Muscle of leg (tissue), 3 donors: ENCODE measurements at regions not wholly inside any gene's neighbourhood (a gene's known extent, or its start where the extent isn't known, plus 50 kb on each side); places are given as distances from the start of the nearest gene placed in this dataset.

Experiments
- DNase-seq: peaks from one replicate; pipeline ENCODE4 v3.0.0; 2013
- H3K27ac ChIP-seq: one replicate; pipeline ENCODE4 v1.5.1; 2013; ENCODE audit warnings: mild to moderate bottlenecking, low read length, control low read depth
- H3K27me3 ChIP-seq: one replicate; pipeline ENCODE4 v1.6.1; 2013; ENCODE audit warnings: low read length; ENCODE audit not compliant: control insufficient read depth, insufficient read depth
- H3K36me3 ChIP-seq: one replicate; pipeline ENCODE4 v1.6.1; 2013; ENCODE audit warnings: low read length; ENCODE audit not compliant: control insufficient read depth, insufficient read depth
- H3K4me1 ChIP-seq: one replicate; pipeline ENCODE4 v1.6.1; 2013; ENCODE audit warnings: low read length; ENCODE audit not compliant: control insufficient read depth, insufficient read depth
- H3K4me3 ChIP-seq: one replicate; pipeline ENCODE4 v1.5.1; 2013; ENCODE audit warnings: low read length, control low read depth
- H3K9me3 ChIP-seq: replicated peaks from 2 replicates; pipeline ENCODE4 v1.6.1; 2013; ENCODE audit warnings: low read depth, low read length; ENCODE audit not compliant: control insufficient read depth
- WGBS: methylation state at CpG from one replicate; pipeline ENCODE4 v1.1.5; 2013; ENCODE audit warnings: missing lambda C conversion rate; ENCODE audit not compliant: insufficient coverage; 5-methylcytosine and 5-hydroxymethylcytosine counted together

- WGBS = no CpG with 5 or more reads among the region's 10 CpGs
- Histone ChIP-seq H3K36me3 (no peaks in the 10 kb centered on the region), H3K9me3 (no peaks in the 10 kb centered on the region), H3K27ac (no peak overlapping the region), H3K4me1 (no peaks in the 10 kb centered on the region), H3K4me3 (no peak overlapping the region), H3K27me3 (no peaks in the 10 kb centered on the region)
- peak; percentile 62 for DNase-seq
Measured at GRCh38 chr14:48937541-48938195, 648.5 kb downstream of the RPS29 start.

GRCh38 chr14:48936849-48937248 lies 649.3 kb downstream of the RPS29 start:
- H3K4me1 ChIP-seq = no peaks in the 10 kb centered on the region
- DNase-seq = no peak
- no peak overlapping the region for H3K4me3 ChIP-seq
- H3K9me3 ChIP-seq = no peaks in the 10 kb centered on the region
- H3K27ac ChIP-seq = no peak overlapping the region
- H3K36me3 ChIP-seq = no peaks in the 10 kb centered on the region
- H3K27me3 ChIP-seq = no peaks in the 10 kb centered on the region
- WGBS = no CpG with 5 or more reads among the region's 1 CpG

GRCh38 chr14:48936362-48936761 lies 649.8 kb downstream of the RPS29 start:
- Histone ChIP-seq H3K9me3 (no peaks in the 10 kb centered on the region), H3K27ac (no peak overlapping the region), H3K4me1 (no peaks in the 10 kb centered on the region), H3K27me3 (no peaks in the 10 kb centered on the region), H3K36me3 (no peaks in the 10 kb centered on the region), H3K4me3 (no peak overlapping the region)
- WGBS = no CpG with 5 or more reads among the region's 2 CpGs
- DNase-seq = peak; percentile 80

DNA sequence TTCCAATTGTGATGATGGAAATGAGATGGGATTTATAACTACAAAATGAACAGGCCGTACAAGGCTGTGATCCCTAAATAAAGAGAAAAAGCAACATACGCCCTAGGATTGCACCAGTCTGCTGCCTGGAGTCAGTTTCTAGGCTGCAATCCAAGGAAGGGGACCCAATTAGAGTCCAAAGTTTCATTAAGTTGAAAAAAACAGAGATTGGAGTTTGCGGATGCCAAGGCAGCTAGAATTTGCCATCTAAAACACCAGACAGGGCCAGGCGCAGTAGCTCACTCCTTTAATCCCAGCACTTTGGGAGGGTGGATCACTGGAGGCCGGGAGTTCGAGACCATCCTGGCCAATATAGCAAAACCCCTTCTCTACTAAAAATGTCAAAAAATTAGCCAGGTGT lies 661.0 kb downstream of the RPS29 start:
- no peak overlapping the region for H3K4me3 ChIP-seq
- H3K4me1 ChIP-seq = no peaks in the 10 kb centered on the region
- no peak overlapping the region for H3K27ac ChIP-seq
- no peaks in the 10 kb centered on the region for H3K9me3 ChIP-seq
- WGBS = no CpG with 5 or more reads among the region's 6 CpGs
- H3K27me3 ChIP-seq = no peaks in the 10 kb centered on the region
- no peak for DNase-seq
- no peaks in the 10 kb centered on the region for H3K36me3 ChIP-seq

DNA sequence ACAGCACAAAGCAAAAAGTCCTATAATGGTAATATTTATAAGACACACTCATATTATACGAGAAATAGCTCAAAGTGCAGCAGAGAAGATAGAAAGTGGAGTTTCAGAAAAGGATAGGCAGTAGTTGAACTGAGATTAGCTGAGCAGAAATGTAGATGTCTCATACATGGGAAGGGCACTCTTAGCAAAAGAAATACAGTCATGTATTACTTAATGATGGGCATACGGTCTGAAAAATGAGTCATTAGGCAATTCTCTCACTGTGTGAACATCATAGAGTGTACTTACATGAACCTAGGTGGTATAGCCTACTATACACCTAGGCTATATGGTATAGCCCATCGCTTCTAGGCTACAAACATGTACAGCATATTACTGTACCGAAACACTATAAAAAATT lies 671.3 kb downstream of the RPS29 start:
- no peak for DNase-seq
- 80% methylated on average over 1 of the region's 4 CpGs for WGBS

GRCh38 chr14:48914382-48914781 lies 671.8 kb downstream of the RPS29 start:
- Histone ChIP-seq H3K27ac (no peak overlapping the region), H3K36me3 (no peaks in the 10 kb centered on the region), H3K27me3 (no peaks in the 10 kb centered on the region), H3K9me3 (no peaks in the 10 kb centered on the region), H3K4me1 (no peaks in the 10 kb centered on the region), H3K4me3 (no peak overlapping the region)
- DNase-seq = no peak
- WGBS = 68% methylated on average over 1 of the region's 1 CpG

More for the DNA sequence above, 671.3 kb downstream of the RPS29 start:
- Histone ChIP-seq H3K27ac (no peak overlapping the region), H3K36me3 (no peaks in the 10 kb centered on the region), H3K4me3 (no peak overlapping the region), H3K9me3 (no peaks in the 10 kb centered on the region), H3K27me3 (no peaks in the 10 kb centered on the region), H3K4me1 (no peaks in the 10 kb centered on the region)

GRCh38 chr14:48900565-48900964 lies 685.6 kb downstream of the RPS29 start:
- Histone ChIP-seq H3K27ac (no peak overlapping the region), H3K4me1 (no peaks in the 10 kb centered on the region), H3K27me3 (no peaks in the 10 kb centered on the region), H3K4me3 (no peak overlapping the region), H3K9me3 (no peaks in the 10 kb centered on the region), H3K36me3 (no peaks in the 10 kb centered on the region)
- no peak for DNase-seq
- WGBS = no CpG with 5 or more reads among the region's 3 CpGs

DNA sequence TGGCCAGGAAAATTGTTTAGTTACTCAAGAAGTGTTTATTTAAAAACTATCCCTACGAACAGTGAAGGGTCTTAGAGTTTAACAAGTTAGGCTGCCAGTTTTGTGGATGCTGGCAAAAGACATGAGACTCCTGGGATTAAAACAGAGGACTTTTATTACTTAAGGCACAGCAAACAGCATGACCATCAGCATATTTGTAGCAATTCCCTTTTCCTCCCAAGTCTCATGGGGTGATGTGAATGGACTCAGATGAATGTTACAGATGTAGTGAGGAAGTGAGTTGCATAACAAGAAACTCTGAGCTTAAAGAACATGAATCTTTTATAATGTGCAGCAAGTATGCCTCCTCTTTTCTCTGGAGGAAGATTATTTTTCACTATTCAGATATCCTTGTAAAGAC lies 695.8 kb downstream of the RPS29 start:
- WGBS = no CpG with 5 or more reads among the region's 1 CpG
- H3K9me3 ChIP-seq = no peaks in the 10 kb centered on the region
- peak; percentile 80 for DNase-seq

DNA sequence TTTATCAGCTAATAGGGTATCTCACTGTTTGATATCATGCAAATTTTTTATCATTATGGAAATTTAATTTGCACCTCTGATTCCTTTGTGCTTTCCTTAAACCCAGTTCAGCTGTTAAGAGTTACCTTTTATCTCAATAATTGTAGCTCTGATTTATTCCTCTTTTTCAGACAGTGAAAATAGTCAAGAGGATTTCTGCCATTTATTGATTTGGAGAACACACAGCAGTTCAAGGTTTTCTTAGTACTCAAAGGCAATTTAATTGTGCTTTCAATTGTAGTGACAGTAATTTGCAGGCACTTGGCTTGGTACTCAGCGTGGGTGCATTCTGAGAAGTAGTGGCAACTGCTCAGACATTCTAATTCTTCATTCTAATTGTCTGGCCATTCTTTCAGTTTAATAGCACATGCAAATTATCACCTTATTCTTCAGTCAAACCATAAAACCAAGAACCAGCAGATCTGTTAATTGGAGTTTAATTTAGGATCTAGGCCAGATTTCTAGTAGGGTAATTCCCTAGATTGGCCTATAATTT lies 709.3 kb downstream of the RPS29 start:
- H3K4me1 ChIP-seq = no peaks in the 10 kb centered on the region
- H3K27me3 ChIP-seq = no peaks in the 10 kb centered on the region
- no peaks in the 10 kb centered on the region for H3K9me3 ChIP-seq
- WGBS = no CpG with 5 or more reads among the region's 1 CpG
- H3K27ac ChIP-seq = no peak overlapping the region
- H3K4me3 ChIP-seq = no peak overlapping the region
- no peak for DNase-seq
- no peaks in the 10 kb centered on the region for H3K36me3 ChIP-seq

More for the DNA sequence above, 695.8 kb downstream of the RPS29 start:
- no peaks in the 10 kb centered on the region for H3K36me3 ChIP-seq
- no peak overlapping the region for H3K4me3 ChIP-seq
- H3K4me1 ChIP-seq = no peaks in the 10 kb centered on the region
- no peak overlapping the region for H3K27ac ChIP-seq
- no peaks in the 10 kb centered on the region for H3K27me3 ChIP-seq

DNA sequence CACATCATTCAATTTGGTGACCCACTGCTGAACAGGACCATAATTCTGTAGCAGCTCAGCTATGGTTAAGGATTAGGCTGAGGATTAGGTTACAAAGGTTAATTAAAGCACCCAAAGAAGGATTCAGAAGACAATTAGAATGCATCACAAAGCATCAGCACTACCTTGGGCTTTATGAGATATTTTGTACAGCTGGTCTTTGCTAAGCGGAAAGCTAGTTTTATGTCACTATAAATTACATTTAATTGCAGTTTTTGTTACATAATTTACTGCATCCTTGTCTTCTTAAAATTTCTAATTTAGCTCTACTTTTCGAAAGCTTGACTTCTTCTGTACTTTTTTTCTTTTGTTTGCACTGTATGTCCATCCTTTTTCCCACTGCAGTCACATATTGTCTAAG lies 711.5 kb downstream of the RPS29 start:
- H3K9me3 ChIP-seq = no peaks in the 10 kb centered on the region
- H3K4me3 ChIP-seq = no peak overlapping the region
- no peak overlapping the region for H3K27ac ChIP-seq
- WGBS = no CpG with 5 or more reads among the region's 2 CpGs
- no peaks in the 10 kb centered on the region for H3K36me3 ChIP-seq
- no peak for DNase-seq
- H3K27me3 ChIP-seq = no peaks in the 10 kb centered on the region
- H3K4me1 ChIP-seq = no peaks in the 10 kb centered on the region

DNA sequence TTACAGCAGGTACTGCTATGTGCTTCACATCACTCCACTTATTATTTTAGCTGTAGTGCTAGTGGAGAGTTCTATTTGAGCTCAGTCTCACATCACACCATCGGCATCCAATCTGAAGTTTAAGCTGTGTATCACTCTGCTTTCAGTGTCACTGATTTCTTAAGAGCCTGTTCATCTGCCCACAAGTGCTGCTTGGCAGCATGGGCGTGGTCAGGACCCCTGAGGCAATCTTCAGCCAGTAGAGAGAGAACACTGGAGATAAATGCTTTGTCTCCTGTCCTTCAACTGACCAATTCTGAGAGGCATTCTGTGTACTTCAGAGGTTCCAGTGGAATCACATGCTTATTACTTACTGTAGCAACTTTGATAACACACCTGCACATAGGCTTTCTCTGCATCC lies 728.8 kb downstream of the RPS29 start:
- H3K4me1 ChIP-seq = no peaks in the 10 kb centered on the region
- H3K27ac ChIP-seq = no peak overlapping the region
- H3K4me3 ChIP-seq = no peak overlapping the region
- DNase-seq = no peak
- WGBS = 60% methylated on average over 1 of the region's 2 CpGs
- H3K9me3 ChIP-seq = no peaks in the 10 kb centered on the region
- no peaks in the 10 kb centered on the region for H3K36me3 ChIP-seq
- no peaks in the 10 kb centered on the region for H3K27me3 ChIP-seq
